GM18499 (cell line): ENCODE measurements at regions not wholly inside any gene's neighbourhood (a gene's known extent, or its start where the extent isn't known, plus 50 kb on each side); places are given as distances from the start of the nearest gene placed in this dataset.

Experiments used
- ATAC-seq: cut with Tn5 transposase; IDR thresholded peaks from one replicate; pipeline ENCODE4 v1.9.1; 2021; ENCODE audit warnings: moderate number of reproducible peaks; ENCODE audit not compliant: insufficient read depth, unreplicated experiment

DNA sequence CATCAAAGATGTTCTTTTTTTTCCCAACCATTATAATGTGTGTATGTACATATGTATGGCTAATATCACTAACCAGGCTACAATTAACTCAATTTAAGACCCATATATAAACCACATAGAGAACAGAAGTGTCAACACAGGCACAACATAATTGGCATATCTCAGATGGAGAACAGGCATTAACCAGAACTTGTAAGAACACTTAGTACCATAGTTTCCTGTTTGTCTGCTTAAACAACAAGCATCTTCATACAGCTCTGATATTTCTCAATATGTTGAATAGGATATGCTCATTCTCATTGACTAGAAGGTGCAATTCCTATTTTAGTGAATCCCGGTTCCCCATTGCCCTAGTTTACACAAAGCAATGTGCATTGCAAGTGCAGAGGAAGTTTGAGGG, 116.9 kb upstream of the EDNRB start:
- no peak for ATAC-seq

DNA sequence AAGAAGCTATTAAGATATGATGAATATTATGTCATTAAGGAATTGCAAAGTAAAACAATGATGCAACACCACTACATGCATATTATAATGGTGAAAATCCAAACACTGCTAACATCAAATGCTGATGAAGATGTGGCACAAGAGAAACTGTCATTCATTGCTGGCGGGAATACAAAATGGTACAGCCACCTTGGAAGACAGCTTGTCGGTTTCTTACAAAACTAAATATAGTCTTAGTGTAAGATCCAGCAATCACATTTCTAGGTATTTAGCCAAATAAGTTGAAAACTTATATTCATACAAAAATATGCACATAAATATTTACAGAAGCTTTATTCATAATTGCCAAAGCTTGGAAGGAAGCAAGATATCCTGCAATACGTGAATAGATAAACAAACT, 114.9 kb upstream of the EDNRB start:
- ATAC-seq = no peak

DNA sequence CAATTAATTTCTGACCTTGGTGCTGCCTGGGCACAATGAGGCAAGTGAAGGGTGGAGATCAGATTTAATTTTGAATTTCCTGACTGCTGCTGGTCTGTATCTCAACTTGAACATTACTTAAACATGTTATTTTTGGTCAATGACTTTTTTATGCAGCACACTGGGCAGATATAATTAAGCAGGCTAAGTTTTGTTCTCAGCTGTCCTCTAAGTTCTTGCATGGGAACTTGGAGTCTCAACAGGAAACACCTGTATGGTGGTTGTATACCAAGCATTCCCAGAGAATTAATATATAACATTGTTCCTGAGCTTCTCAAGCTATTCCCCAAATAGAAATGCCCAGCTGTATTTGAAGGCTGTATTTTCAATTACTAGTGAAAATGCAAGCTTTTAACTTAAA, 113.5 kb upstream of the EDNRB start:
- ATAC-seq = no peak

DNA sequence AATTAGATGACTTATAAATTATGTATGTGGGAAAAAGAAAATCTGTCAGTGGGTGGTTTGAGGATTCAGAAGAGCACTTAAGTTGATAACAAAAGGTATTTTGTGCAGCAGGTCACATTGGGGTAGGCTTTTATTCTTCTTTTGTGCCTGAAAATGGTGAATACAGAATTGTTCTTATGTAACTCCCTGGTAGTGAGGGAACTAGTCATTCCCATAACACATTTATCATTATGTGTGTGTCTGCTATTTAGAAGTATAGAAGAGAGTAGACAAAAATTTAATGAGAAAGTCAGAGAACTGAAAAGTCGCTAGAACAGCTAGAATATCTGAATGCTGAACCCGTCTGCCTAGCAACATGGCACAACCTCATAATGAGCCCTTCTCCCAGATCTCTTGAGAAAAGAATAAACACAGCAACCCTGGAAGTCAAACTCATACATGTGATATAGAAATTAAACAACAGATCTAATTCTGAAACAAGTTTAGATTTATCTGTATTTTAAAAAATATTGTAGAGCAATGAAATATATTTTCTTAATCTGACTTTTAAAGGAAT, 111.8 kb upstream of the EDNRB start:
- no peak for ATAC-seq

DNA sequence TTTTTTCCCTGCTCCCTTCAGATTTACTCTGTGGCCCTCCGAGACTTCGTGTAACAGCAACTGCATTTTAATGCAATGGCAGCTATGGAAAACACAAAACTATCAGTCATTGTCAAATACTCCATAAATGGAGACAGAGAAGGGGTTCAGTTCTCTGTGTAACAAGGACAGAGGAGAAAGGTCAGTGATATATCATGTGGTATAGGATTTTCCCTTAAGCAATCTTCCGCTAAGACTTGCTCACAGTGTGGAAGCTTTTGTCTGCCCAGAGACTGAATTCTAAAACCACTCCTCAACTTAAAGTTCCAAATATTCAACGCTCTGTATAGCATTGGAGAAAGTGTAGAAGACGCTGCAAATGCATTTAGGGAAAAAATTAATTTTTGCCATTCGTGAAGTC, 111.3 kb upstream of the EDNRB start:
- ATAC-seq = no peak

DNA sequence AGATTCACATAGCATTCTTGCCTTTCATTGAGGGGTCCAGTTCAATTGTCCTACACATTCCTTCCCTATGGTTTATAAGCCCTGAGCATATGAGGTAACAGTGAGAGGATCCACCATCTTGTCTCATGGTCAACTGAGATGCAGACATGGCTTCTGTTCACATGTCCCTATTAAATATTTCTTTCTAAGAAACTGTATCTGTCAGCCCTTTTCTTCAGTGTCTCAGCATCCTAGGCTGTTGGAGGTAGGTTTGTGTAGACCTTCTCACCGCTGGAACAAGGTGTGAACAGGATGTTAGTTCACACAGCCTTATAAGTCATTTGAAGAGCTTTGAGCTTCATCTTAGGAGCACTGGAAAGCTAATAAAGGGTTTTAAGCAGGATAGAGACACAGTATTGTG, 110.3 kb upstream of the EDNRB start:
- ATAC-seq = no peak

DNA sequence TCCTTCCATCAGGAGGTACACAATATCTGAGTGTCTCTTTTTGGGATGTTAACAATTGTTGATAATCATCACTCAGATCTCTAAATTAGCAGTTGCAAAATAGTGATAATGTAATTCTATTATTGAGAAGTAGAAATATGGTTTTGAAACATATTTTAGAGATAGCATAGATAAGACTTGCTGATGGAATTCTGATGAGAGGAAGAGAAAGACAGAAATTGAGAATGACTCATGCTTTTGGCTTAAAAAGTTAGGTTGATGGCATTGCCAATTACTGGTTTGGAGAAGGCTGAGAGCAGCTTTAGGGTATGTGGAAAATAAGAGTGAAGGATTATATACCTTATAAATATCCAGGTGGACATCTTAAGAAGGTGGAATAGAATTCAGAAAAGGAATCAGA, 106.4 kb upstream of the EDNRB start:
- ATAC-seq = no peak

DNA sequence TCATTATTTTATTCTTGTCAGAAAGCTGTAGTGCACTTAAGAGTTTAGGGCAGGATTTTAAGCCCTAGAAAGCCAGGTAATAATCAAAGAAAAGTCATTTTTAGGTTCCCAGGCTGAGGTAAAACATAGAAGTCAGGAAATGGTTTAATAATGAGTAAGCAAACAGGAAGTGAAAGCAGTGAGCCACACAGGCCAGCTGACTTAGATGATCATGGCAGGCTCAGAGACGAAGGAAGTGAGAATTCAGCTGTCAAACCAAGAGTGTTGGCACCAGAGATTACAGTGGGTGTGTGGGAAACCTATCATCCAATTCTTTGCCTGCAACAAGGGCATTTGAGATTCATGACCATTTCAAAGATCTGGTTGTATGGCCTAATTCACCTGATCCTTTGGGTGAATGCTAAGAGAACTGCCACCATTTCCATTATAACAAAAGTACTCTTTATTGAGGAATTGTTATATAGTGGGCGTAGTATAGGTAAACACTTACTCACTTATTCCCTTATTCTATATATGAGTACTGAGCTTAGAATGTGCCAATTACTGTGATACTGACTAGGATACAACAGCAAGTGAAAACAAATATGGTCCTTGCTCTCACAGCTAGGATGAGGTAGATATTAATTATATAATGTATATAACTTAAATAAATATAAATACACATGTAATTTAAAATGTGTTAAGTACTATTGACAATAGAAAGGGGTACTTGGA, 103.7 kb upstream of the EDNRB start:
- ATAC-seq = peak; percentile 100

DNA sequence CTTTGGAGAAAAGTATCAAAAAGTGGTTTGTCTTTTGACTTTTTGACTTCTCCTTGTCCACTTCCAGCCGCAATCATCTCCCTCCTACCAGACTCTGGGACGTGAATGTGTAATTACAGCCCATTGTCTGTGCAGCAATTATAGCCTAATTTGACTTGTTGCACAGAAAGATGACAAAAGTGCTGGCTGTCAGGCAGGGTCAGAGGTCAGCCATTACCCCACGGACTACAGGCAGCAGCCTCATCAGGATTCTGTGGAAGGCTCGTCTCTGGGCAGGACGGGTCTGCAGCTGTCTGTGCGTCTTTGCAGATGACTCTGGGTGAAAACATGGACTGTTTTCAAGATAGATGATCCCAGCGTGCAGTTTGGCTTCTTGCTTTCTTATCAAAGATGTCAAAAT, 102.2 kb upstream of the EDNRB start:
- no peak for ATAC-seq

DNA sequence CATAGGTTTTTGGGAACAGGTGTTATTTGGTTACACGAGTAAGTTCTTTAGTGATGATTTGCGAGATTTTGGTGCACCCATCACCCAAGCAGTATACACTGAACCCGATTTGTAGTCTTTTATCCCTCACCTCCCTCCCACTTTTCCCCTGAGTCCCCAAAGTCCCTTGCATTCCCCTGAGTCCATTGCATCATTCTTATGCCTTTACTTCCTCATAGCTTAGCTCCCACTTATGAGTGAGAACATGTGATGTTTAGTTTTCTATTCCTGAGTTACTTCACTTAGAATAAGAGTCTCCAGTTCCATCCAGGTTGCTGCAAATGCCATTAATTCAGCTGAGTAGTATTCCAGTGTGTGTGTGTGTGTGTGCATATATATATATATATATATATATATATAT, 97.2 kb upstream of the EDNRB start:
- no peak for ATAC-seq

DNA sequence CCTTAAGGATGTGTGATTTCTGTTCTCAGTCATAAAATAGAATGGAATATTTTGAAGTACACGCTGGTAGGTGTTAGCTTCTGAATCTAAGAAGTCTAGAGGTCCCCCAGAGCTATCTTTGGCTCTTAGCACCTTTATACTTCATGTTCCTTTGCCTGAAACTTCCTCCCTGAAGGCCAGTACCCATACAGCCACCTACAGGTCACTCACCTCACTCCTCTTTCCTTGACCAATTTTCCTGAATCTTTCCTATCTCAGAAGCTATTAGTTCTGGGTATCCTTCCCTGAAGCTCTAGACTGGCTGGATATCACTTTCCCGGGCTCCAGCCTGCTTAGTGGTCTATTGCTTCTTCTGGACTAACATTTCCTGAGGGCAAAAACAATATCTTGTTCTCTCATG, 93.4 kb upstream of the EDNRB start:
- ATAC-seq = no peak

DNA sequence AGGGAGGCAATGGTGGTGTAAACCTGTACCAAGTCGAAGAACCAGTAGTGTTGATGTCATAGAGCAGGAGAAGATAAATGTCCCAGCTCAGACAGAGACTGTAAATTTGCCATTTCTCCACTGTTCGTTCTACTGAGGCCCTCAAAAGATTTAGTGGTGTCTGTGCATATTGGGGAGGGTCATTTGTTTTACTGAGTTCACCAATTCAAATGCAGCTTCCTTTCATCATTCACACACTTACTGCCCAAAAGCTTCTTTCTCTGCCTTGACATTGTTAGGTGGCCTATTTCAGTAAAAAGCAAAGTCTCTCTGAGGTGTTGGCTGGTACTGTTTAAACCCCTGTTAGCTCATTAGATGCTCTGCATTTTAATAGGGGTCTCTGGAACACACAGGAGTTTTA, 86.2 kb upstream of the EDNRB start:
- ATAC-seq = no peak

DNA sequence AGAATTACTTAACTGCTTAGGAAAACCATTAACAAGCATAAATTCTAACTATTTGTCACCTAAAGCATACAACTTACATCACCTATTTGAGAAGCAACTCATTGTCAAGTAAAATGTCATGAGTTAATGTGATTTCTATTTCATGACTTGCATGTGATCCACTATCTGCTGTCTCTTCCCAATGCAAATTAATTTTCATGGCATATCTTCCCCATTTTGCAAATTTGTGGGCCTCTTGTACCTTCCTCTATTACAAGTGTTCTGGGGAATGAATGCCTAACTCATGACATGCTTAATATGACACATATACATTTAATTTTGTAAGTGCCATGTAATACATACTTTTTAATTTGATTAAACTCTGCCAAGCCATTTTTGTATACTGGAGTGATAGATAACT, 81.1 kb upstream of the EDNRB start:
- no peak for ATAC-seq

DNA sequence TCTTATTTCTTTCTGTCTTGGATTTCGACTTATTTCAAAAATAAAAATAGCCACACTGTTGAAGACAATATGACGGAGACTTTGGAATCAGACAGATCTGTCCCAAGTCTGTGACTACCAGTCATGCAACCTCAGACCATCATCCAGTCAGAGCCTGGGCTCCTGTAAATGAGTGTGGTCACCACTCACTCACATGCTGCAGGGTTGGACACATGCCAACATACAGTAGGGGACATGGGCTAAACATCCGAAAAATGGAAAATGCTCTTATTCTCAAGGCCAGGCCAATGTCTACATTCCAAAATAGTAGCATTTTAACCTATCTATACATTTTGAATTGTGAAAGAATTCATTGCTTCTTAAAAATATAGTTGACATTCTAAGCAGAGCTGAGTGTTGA, 75.5 kb upstream of the EDNRB start:
- ATAC-seq = no peak

DNA sequence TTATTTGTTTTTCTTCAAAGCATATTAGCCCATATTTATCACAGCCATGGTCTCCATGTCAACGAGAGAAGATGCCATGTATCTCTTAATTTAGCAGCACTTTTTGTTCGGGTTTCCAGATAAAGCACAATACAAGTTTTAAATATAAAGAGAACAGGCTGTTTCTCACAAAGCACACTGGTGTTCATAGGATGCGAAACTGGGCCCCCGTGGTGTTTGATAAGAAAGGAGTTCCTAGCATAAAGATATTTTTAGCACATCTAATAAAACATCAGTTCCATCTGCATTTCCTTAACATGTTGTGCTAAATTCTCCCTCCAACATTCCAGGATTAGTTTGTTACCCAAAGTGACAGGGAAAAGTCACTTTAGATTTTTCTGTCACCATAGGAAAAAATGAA, 72.4 kb upstream of the EDNRB start:
- no peak for ATAC-seq

DNA sequence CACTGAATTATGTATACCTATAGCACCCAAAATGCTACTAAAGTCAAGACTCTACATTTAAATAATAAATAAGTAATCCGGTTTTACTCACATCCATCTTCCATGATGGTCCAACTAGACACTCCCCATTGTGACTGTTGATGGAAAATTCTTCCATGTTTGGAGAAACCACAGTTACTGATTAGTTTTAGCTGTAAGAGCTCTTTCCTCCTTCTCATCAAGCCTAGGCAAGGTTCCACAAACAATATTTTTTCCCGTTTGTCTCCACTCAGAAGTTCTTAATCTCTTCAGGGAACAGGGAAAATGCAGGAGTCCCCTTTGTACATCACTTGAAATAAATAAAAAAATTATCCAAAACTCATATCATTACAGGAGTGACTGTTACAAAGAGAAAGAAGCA, 70.7 kb upstream of the EDNRB start:
- ATAC-seq = no peak

DNA sequence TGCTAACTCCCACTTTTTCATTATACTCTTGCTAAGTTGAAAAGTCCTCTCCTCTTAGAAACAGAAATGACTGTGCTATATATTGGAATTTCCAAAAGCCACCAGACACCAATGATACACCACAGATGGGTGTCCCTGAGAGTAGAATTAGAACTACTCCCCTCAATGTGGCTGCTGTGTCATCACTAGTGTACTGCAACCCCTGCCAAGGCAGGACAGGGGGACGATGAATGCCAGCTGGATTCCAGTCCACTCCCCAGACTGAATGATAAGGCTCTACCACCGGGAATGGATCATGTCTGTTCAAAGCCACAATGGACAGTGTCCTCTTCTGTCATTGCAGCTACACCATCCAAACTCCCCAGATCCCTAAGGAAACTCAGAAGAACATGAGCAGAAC, 69.7 kb upstream of the EDNRB start:
- ATAC-seq = no peak

DNA sequence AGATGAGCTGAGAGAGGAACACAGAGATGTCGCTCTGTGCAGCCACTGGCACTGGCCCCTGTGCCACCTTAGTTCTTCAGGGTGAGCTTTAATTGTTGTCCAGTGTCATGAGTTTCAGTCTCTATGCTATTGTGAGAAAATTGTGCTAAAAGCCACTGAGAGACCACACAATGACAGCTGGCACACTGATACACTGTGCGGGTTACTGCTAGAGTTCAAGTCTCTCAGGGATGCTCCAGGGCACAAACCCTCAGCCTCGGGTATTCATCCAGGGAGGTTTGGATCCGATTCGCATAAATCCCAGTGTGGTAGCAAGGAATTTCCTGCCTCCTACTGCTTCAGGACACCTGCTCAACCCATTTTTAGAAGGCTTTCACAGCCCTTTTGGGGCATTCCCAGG, 68.1 kb upstream of the EDNRB start:
- no peak for ATAC-seq

DNA sequence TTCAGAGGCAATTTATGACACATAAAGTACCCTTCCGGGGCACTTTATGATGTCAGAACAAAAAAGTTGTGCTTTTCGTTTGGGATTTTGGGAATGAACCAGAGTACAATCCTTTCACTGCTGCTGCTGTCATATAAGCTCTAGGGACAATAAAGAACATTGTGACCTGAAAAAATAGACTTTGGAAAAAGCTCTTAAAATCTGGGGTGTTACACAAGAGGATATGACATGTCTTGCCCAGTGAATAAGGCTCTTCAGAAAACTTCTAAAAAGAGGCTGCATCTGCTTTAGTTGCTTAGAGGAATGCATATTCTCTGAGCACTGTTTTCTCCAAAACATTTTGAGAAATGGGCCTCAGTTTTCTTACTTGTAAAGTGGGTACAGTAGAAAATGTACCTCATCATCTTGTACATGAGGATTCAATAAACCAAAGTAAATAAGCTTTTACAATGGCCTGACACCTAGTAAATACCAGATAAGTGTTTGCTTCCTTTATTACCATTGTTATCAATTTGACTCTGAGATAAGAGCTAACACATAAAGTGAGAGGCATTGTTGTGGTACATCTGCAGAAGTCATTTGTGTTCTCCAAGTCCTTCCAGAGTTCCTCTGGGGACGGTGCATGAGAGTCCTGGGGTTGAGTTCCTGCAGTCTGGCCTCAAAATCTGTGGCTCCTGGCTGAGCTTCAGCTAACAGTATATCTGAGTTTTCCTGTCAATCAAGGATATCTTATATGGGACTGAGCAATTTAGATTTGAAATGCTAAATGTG, 67.4 kb upstream of the EDNRB start:
- no peak for ATAC-seq

DNA sequence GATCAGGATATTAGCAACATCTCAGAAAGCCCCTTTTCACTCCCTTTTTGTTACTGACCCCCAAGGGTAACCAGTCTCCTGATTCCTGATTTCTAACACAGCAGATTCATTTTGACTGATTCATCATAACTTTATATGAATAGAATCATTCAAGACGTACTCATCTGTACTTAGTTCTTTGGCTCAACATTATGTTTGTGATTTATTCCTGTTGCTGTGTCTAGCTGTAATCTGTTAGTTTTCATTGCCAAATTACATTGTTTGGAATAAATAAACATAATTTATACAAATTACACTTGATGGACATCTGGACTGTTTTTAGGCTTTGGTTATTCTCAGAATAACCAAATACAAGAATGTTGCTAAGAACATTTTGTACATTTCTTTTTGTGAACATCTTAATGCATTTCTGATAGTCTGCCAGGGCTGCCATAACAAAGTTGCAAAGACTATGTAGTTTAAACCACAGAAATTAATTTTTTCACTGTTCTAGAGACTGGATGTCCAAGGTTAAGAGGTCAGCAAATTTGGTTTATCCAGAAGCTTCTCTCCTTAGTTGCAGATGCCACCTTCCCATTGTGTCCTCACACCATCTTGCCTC, 62.8 kb upstream of the EDNRB start:
- ATAC-seq = no peak

DNA sequence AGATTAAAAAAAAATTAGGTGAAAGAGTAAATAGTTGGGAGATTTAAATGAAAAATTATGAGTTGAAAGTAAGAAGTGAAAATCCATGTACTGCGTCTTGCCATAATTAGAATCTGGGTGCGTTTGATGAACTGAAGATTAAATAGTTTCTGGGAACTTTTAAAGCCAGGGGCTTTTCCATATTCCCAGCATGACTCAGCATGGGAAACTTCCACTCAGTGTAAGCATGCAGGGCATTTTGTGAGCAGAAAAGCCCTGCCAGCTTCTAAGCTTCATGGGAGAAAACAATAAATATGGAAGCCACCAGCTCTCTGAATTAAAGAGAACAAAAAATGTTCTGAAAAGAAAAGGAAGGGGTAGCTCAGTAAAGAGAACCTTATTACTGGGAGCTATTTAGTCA, 62.0 kb upstream of the EDNRB start:
- no peak for ATAC-seq
